Pancreas (tissue), 10 donors: ENCODE measurements at regions not wholly inside any gene's neighbourhood (a gene's known extent, or its start where the extent isn't known, plus 50 kb on each side); places are given as distances from the start of the nearest gene placed in this dataset.

Experiments used
- ATAC-seq, 4 donors: fragments of 200-7000 bp; cut with Tn5 transposase; one replicate each; pipeline versions ENCODE4 v1.8.0 to v1.9.1; 2020; ENCODE audit warnings: mild to moderate bottlenecking in 4 of 4, moderate library complexity in 4 of 4
- DNase-seq, 6 donors: peaks; one replicate each; pipeline ENCODE4 v3.0.0-alpha.2; 2020
- FAIRE-seq: peaks from 2 replicates; lab custom pipeline; 2012; peaks lifted over from hg19 to GRCh38; lab: Jason Lieb, UNC
- H3K27ac ChIP-seq, 4 donors: fragments of 200-600 bp; sonication (generic); 1 replicate in 3 of 4; 2 replicates in 1 of 4; pipeline versions ENCODE4 v1.5.0 to v1.8.0; 2020
- H3K27me3 ChIP-seq, 4 donors: fragments of 200-600 bp; one replicate each; pipeline ENCODE4 v1.8.0; 2021
- H3K36me3 ChIP-seq, 3 donors: fragments of 200-600 bp; sonication (generic) in 1 of 3; one replicate each; pipeline versions ENCODE4 v1.5.0 to v1.8.0; 2020 to 2021
- H3K4me1 ChIP-seq, 3 donors: fragments of 200-600 bp; one replicate each; pipeline ENCODE4 v1.8.0; 2021
- H3K4me3 ChIP-seq, 4 donors: fragments of 200-600 bp; sonication (generic) in 2 of 4; one replicate each; pipeline versions ENCODE4 v1.5.0 to v1.8.0; 2020 to 2021
- H3K9me3 ChIP-seq, 4 donors: fragments of 200-600 bp; one replicate each; pipeline ENCODE4 v1.8.0; 2021
- WGBS, 2 donors: extraction: QIAGEN DNeasy Blood & Tissue Kit; methylation state at CpG; one replicate each; pipeline ENCODE4 v1.1.7; 2013; 5-methylcytosine and 5-hydroxymethylcytosine counted together
- intact Hi-C, 3 donors: fragments of 100-400 bp; cut with DNase I; formaldehyde crosslinking; loops; one replicate each; pipeline versions ENCODE4 v1.11.1 to v1.14.2; 2022
- TF ChIP-seq, protein P1 (sequence below), 4 donors: fragments of 200-600 bp; sonication (generic) in 3 of 4; IDR thresholded peaks; one replicate each; pipeline versions ENCODE4 v1.5.0 to v1.8.0; 2021; ENCODE audit warnings: antibody characterized with exemption in 4 of 4
- donor health status: healthy with polysubstance abuse.
- donor health status: DM: no; HTN: no; CAD: no; lungs with moderate emphysema.
- donor health status: DM: no; HTN: no; CAD: no.
- donor health status: control.
- donor health status: control.
- donor health status: Bipolar disorder and iron deficiency.
- donor health status: DM: yes; HTN: yes; CAD: no.
- donor health status: DM: no; HTN: no; CAD: no.
- donor health status: DM: no; HTN: no; CAD: no.
- donor health status: DM: yes; HTN: yes; CAD: no.

DNA sequence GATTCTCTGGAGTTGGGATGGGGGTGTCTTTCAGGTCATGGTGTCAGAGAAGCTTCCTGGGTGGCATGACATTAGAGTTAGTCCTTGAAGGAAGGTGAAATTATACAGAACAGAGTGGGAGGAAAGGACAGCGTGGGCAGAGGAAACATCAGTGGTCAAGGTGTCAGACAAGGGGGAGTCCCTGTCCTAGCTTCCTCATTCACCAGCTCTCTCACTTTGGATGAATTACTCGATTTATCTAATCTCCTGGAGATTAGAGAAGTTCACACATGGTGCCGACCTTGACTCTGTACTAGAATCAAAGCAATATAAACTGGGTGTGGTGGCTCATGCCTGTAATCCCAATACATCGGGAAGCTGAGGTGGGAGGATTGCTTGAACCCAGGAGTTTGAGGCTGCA is 492.9 kb downstream of the VRK1 start:
- Histone ChIP-seq H3K4me1 (no peaks in the 10 kb centered on the region), H3K27ac (no peak overlapping the region), H3K4me3 (no peak overlapping the region), H3K9me3 (no peaks in the 10 kb centered on the region), H3K27me3 (peaks cover 0 to 25% (median 4%) of the 10 kb centered on the region in 4 donors), H3K36me3 (no peaks in the 10 kb centered on the region)
- TF ChIP-seq, protein P1, sequence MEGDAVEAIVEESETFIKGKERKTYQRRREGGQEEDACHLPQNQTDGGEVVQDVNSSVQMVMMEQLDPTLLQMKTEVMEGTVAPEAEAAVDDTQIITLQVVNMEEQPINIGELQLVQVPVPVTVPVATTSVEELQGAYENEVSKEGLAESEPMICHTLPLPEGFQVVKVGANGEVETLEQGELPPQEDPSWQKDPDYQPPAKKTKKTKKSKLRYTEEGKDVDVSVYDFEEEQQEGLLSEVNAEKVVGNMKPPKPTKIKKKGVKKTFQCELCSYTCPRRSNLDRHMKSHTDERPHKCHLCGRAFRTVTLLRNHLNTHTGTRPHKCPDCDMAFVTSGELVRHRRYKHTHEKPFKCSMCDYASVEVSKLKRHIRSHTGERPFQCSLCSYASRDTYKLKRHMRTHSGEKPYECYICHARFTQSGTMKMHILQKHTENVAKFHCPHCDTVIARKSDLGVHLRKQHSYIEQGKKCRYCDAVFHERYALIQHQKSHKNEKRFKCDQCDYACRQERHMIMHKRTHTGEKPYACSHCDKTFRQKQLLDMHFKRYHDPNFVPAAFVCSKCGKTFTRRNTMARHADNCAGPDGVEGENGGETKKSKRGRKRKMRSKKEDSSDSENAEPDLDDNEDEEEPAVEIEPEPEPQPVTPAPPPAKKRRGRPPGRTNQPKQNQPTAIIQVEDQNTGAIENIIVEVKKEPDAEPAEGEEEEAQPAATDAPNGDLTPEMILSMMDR (IDR thresholded peaks at IDR 0.05), result no peak
- ATAC-seq, result no peak
- no peak for DNase-seq
- intact Hi-C loops, result no loop called here
- FAIRE-seq, result no peak
- 39 to 47% methylated on average over 4 of the region's 4 CpGs for WGBS, 2 donors

DNA sequence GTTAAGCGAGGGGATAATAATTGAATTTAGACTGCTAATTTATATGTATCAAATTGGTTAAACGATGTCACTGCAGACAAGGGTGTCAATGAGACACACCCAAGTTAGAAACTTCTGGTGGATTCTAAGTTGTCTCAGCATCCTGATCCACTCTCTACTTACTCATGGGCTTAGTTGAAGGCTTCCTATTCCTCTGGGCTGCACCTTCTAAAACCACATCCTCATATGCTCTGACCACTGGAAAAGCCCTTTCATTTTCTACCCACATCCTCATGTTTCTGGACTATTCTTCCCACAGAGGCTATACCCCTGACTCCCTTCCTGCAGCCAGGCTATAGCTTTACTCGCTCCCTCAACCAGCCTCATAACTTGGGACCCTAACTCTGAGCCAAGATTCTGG is 493.8 kb downstream of the VRK1 start:
- Histone ChIP-seq H3K36me3 (no peaks in the 10 kb centered on the region), H3K27ac (no peak overlapping the region), H3K9me3 (no peaks in the 10 kb centered on the region), H3K4me1 (no peaks in the 10 kb centered on the region), H3K4me3 (no peak overlapping the region), H3K27me3 (peaks cover 0 to 35% (median 4%) of the 10 kb centered on the region in 4 donors)
- DNase-seq, result no peak
- no peak for FAIRE-seq
- no peak for ATAC-seq
- intact Hi-C loops, result no loop called here
- TF ChIP-seq, protein P1 (IDR thresholded peaks at IDR 0.05), result no peak
- WGBS, 2 donors, result 60 to 75% methylated on average over 3 of the region's 3 CpGs

DNA sequence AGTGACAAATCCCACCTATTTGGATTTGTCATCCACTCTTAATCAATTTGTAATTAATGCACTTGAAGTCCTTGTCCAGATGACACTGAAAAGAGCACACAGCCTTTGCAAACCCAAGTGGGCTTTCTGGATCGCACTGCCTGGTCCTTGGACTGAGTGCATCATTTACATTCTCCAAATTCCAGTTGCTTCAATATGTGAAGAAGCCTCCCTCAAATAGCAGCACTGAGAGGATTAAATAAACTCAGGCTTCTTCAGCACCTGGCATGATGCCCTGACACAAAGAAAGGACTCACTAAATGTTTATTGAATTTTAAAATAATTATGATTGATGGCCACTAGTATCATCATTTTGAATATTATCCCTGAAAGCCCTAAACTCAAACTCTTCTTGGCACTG is 496.5 kb downstream of the VRK1 start:
- no peaks in the 10 kb centered on the region for H3K4me1 ChIP-seq
- no peak overlapping the region for H3K27ac ChIP-seq
- no peak overlapping the region for H3K4me3 ChIP-seq
- intact Hi-C loops, result no loop called here
- peaks cover 0 to 49% (median 6%) of the 10 kb centered on the region in 4 donors for H3K27me3 ChIP-seq
- WGBS, 2 donors, result 17 to 24% methylated on average over 1 of the region's 1 CpG
- H3K36me3 ChIP-seq, result no peaks in the 10 kb centered on the region
- TF ChIP-seq, protein P1 (IDR thresholded peaks at IDR 0.05), result no peak
- no peaks in the 10 kb centered on the region for H3K9me3 ChIP-seq
- no peak for DNase-seq
- no peak for FAIRE-seq
- no peak for ATAC-seq

DNA sequence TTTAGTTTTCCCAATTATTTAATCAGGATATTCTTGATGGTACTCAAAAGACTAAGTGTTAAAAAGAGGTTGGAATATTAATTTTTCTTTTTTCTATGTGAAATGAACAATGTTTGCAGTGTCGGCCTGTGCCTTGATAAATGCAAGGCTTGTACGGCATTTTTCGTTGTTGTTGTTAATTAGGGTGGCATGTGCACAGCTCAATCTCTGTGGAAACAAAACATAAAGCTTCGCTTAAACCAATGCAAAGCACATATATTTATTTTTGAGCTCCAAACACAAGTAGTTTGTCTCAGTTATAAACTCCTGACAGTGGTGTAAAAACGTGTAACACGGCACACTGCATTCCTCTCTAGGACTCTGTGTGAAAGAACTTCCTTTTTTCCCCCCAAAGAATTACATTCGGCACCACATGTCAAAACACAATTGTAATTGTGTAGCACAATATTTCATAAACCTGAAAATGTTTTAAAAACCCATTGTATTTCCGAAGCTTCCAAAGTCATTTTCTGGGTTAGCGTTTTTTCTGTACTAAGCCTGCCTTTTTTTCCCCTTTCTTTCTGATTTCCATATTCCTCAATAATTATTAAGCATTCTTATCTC is 498.0 kb downstream of the VRK1 start:
- TF ChIP-seq, protein P1 (IDR thresholded peaks at IDR 0.05), result no peak
- Histone ChIP-seq H3K36me3 (no peaks in the 10 kb centered on the region), H3K27ac (no peak overlapping the region), H3K27me3 (peaks cover 0 to 49% (median 3%) of the 10 kb centered on the region in 4 donors), H3K4me3 (no peak overlapping the region), H3K4me1 (no peaks in the 10 kb centered on the region), H3K9me3 (no peaks in the 10 kb centered on the region)
- ATAC-seq, result no peak
- FAIRE-seq, result no peak
- intact Hi-C loops, result no loop called here
- no peak for DNase-seq
- WGBS, 2 donors, result 54 to 62% methylated on average over 9 of the region's 9 CpGs

DNA sequence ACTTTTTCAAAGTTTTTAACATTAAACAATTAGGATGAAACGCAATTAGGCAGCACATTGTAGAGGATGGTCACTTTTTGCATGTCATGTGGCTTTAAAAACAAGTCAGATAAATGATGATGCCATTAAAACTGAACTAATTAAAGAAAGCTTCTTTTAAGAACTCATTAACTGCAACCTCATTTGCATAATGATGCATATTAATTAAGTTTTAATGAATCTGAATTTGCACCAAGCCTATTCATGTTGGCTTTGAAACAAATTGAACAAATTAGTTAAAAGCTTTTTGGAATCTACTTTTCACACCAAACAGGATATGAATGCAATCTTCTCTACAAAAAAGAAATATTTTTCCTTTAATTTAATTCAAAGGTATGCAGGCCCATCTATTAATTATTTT is 499.0 kb downstream of the VRK1 start:
- intact Hi-C loops, result no loop called here
- H3K36me3 ChIP-seq, result no peaks in the 10 kb centered on the region
- peaks cover 0 to 43% (median 3%) of the 10 kb centered on the region in 4 donors for H3K27me3 ChIP-seq
- no peaks in the 10 kb centered on the region for H3K9me3 ChIP-seq
- no peak overlapping the region for H3K4me3 ChIP-seq
- WGBS, 2 donors, result 68 to 88% methylated on average over 1 of the region's 1 CpG
- H3K4me1 ChIP-seq, result no peaks in the 10 kb centered on the region
- H3K27ac ChIP-seq, result no peak overlapping the region
- TF ChIP-seq, protein P1 (IDR thresholded peaks at IDR 0.05), result no peak
- DNase-seq, result no peak
- no peak for ATAC-seq
- no peak for FAIRE-seq
